Right kidney (tissue), 1 donor: ENCODE measurements at regions not wholly inside any gene's neighbourhood (a gene's known extent, or its start where the extent isn't known, plus 50 kb on each side); places are given as distances from the start of the nearest gene placed in this dataset.
"Not testable (repeated sequence)": the region's sequence is repeated elsewhere in the genome, so short reads cannot be mapped to it uniquely, and the experiment has no call there.

Experiments used
- DNase-seq: peaks from one replicate; pipeline ENCODE4 v3.0.0-alpha.2; 2016

DNA sequence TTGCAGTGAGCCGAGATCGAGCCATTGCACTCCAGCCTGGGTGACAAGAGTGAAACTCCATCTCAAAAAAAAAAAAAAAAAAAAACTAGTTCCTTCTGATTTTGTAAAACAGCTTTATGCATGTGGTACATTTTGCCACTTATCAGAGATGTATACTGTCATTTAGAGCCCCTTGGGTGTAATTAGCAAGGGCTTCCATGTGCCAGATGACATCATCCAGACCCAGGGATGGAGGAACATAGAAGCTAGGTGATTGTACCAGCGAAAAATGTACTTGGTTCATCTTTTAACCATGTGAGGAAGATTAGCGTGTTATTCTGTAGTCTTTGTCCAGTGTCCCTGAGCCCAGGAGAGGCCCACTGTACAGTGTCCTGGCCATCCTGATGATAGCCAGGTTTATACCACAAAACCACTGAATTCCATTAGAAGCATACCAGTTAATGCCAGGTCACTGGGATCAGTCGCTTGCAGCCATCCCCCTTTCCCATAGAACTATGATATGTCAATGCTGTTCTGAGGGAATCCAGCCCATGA is 239.3 kb upstream of the SGCD start:
- DNase-seq, result no peak

DNA sequence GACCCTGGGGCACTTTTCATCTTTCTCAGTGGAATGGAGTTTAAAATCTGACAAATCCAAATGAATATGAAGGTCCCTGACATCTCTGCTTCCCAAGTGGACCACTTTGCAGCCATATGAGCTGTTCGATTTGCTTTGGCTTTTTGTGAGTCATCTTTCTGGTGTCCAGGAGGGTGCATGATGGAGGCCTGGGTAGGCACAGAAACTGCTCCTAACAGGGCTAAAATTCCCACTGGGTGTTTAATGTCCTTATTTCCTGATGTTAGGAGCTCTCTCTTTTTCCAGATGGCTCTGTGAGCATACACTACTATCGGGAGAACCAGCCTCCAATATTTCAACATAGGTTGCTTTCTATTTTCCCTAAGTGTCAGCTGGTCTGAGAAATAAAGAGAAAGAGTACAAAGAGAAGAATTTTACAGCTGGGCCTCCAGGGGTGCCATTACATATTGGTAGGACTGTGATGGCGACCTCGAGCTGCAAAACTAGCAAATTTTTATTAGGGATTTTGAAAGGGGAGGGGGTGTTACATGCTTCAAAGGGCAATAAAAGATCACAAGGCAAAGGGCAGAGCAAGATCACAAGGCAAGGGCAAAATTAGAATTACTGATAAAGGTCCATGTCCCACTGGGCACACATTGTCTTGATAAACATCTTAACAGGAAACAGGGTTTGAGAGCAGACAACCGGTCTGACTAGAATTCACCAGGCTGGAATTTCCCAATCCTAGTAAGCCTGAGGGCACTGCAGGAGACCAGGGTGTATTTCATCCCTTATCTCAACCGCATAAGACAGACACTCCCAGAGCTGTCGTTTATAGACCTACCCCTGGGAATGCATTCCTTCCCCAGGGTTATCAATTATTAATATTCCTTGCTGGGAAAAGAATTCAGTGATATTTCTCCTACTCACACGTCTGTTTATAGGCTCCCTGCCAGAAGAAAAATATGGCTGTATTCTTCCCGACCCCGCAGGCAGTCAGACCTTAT is 236.7 kb upstream of the SGCD start:
- not testable (repeated sequence) for DNase-seq

DNA sequence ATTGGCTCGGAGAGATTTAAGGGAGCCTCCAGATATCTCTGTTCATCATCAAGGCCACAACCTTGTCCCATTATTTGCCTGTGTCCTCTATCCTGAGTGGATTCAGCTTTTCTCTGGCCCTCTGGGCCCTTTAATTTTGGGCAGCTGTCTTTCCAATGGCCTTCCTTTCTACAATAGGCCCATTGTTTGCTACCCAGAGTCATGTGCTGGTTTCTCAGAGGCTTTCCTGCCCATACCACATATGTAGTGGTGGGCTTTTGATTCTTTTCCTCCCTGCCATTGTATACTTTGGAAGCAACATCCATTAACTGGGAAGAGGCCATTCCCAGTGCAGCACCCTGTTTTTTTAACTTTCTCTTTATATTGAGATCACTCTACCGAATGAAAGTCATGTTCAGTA is 233.9 kb upstream of the SGCD start:
- no peak for DNase-seq

DNA sequence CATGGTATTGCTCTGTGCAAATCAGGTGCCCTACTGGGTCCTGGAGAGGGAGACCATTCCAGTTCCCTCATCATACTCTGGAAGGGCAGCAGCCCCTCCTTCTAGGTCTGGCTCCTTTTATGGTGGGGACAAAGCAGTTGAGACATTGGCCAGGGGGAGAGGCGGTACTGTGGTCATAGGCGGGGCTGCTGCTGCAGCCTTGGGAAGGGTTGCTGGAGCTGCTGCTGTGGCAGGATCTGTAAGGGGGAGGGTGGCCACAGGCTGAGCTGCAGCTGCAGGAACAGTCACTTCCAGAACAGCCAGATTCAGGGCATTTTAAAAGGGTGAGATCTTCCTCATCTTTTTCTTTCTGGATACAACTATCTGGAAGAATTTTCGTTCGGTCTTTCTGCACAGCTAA is 233.0 kb upstream of the SGCD start:
- no peak for DNase-seq

DNA sequence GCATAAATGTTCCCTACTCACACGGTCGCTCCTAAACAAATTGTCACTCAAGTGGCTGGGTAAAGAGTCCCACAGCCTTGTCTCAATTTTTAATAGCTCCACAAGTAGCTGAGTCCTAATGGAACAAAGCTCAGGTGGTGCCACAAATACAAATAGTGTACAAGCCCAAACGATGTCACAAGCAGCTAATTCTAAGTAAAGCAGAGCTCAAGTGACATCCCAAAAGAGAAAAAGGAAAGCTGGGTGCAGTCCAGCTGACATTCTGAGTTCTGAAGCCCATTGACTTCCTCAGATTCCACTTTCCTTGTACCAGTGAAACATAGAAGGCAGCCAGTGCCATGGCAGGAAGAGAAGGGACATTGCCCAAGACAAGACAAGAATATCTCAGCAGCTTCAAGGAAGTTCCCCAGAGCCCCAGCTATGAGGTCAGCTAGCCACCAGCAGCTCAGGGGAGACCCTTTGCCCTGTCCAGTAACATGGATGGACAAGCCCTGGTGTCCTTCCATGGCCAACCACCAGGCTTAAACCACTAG is 231.2 kb upstream of the SGCD start:
- DNase-seq, result no peak

DNA sequence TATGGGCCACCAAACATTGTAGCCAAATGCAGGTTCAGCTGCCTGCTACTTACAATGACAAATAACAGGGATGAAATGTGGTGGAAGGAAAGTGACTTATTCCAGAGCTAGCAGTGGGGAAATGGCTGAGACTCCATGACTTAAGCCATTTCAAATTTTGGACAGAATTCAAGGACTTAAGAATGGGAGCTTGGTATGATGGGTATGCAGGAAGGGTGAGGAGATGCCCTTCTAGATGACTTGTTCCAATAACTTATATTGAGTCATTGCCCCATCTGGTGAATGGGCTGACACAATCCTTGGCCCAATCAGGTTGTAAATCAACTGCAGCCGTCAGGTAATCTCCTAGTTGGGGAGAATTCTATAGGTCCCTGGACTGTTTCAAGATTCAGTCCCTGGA is 230.7 kb upstream of the SGCD start:
- DNase-seq, result no peak

DNA sequence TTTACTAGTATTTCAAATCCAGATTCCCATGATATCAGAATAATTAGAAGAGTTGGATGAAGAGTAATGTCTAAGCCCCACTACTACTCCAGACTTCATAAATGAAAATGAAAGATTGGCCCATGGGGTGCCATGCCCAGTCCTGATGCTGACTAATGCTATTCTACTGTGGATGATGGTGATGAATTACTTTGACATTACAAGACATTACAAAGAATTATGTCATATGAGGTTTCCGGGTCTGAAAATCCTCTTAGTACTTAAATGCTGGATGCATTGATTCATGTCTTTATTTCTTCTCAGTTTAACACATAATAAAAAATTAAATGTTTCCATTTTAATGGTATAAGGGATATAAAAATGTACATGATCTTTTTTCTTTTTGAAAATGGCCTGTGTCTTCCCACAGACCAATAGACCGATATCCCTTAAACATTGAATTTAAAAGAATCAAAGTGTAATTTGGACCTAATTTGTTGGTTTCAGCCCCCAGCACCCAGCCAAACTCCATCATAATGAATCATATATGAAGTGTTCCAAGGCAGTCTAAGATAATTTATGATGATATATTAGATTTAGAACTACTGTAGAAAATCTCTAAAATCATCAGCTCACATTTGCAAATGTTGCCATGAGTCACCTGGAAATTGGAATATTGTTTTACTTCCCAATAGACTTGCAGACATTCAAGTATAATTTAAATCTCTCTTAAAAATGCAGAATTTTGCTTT is 223.6 kb upstream of the SGCD start:
- DNase-seq, result no peak

DNA sequence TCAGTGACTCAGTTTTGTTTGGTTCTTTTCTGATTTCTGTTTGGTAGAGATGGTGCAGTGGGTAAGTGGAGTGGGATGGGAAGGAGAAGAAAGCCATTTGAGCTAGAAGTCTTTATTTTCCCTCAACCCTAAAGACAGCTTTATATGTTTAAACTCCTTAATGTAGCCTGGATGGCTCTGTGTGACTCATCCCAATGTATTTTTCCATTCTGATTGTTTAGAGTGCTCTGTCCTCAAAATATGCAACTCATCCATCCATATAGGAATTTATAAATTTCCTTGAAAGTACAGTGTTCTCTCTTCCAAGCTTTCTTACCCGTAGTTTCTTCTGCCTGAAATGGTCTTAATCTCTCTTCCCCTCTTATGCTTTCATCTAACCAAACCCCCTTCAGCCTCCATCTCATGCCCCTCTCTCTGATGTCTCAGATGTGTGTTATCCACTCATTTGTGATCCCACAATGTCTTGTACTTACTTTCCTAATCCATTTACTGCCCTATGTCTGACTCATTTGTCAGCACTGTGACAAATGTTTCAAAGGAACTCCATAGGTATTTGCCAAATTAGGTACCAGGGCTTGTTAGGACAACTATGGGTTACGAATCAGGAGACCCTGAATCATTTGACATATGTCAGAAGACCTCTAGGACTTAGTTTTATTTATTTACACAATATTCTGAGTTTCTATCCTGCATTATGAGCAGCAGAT is 217.5 kb upstream of the SGCD start:
- DNase-seq, result no peak

DNA sequence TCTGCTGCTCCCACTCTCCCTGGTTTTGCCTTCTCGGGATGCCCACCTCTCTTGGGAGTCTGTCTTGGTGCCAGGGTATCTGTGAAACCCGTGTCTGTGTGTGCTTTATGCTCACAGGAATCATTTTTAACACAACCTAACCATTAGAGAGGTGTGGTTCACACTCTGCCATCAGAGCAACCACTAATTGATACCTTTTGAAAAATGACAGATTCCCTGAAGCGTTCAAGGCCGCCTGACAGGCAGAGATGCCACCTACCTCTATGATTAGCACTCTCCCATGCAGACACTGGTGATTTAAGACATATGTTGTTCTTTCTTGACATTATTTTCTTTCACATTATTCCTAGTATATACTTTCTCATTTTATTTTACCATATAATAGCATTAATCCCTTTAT is 207.3 kb upstream of the SGCD start:
- no peak for DNase-seq

DNA sequence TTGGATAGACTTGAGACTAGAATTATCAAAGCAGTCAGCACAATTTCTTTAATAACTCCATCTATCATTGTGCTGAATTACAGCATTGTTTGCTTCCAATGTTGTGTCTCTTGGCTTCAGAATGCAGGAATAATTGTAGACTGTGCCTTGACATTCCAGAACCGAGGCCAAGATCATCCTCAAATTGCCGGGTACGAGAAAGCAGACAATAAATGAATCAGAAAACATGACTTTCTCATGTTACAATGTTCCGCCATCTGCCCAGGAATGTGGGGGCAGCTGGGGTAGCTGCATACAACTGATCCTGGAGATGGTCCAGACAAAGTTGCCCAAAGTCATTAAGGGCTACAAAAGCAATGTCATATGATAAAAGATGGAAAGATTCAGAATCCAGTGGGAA is 206.2 kb upstream of the SGCD start:
- no peak for DNase-seq

DNA sequence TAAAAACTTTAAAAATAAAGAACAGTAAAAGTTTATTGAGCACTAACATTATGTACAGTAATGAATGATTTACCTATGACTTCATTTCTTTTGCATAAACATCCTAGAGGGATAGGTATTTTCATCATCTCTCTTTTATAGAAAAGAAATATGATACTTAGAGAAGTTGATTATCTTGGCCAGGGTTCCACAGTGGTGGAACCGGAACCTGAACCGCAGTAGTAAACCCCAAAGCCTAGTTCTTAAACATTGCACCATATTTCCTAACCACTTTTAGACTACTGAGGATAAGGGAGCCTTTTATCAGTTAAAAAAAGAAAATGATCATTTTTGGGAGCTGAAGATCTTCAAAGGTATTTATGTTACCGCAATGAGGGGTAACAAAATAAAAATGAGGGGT is 205.7 kb upstream of the SGCD start:
- no peak for DNase-seq

DNA sequence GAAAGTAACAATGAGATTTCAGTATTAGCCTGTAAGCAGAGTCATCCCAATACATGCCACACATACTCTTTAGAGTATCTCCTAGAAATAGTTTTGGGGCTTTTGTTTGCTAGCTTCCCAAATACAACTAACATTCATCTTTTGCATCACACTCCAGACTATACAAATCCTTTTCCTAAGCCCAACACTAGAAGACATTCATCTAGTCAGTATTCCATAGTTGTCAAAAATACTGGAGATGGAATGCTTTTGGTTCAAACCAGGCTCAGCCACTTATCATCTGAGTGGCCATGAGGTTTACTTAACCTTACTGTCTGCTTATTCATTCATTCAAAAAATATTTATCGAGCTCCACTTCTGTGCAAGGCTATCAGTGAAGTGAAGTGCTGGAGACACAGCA is 205.1 kb upstream of the SGCD start:
- no peak for DNase-seq

DNA sequence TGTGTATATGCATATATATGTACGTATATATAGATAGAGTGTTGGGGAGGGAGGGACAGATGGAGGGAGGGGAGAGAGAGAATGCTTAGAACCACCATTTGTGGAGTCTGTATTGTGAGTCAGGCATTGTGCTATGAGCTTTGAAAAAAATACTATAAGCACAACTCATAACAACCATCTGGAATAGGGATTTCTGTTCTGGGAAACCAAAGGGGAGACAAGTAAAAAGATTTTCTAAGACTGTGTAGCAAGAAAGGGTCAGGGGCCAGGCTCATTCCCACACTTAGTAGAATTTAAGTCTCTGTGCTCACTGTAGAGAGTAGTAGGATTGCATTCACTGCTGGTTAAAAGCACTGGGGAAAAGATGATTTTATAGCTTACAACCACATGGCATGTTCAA is 202.3 kb upstream of the SGCD start:
- DNase-seq, result no peak

DNA sequence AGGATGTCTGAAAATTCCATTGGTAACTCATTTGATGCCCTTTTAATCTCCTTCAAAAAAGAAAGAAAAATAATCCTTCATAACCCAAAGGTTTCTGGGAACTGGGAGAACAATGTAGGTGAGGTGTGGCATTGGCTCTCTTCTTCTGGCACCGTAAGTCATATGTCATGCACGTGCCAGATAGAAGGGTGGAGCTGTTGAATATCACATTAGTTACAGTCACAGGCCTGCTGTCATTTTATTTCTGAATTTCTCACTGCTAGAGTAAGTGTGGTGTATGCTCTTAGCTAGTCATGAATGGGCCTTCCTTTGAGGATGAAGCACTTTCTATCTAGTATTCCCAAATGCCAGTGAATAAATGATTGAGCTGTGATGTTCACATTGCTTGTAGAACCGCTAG is 201.8 kb upstream of the SGCD start:
- DNase-seq, result no peak

DNA sequence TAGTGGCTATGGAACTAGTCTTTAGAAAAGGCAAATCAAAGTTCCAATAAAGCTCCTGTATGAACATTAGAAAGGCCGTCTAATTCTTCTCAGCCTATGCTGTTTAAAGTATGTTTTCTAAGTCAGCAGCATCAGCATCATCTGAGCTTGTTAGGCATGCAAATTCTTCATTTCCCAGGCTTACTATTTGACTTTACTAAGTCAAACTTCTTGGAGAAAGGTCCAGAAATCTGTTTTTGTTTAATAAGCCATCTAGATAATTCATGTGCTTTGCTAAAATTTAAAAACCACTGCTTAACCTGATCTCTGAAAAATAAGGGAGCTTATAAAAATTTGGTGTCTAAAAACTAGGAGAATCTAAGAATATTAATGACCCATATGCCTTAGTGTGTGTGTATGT is 200.2 kb upstream of the SGCD start:
- no peak for DNase-seq

DNA sequence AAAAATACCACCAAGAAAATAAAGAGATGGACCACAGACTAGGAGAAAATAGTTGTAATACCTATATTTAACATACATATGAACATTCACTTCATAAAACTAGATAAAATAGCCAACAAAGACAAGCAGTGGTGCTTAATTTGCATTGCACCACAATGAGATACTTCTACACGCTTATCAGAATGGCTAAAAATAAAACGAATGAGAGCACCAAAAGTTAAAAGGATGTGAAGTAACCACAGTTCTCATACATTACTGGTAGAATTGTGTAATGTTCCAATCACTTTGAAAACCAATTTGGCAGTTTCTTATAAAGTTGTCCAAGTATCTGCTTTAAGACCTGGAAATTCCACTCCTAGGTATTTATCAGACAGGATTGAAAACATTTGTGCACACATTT is 198.9 kb upstream of the SGCD start:
- no peak for DNase-seq

DNA sequence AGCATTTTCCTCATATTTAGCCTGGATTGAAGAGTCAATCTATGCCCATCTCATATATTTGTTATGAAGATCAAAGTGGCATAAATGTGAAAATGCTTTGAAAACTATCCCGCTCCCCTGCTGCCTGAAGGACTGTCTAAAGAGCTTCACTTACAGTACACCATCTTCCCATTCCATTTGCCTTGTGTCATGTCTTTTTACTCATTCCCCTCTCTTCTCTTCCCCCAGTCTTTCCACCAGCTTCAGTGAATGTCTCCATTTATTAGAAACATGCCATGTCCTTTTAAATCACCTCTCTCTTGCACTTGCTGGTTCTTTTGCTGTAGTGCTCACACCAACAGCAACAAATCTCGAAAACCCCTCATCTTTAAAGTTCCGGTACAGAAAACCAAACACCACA is 192.7 kb upstream of the SGCD start:
- DNase-seq, result no peak

DNA sequence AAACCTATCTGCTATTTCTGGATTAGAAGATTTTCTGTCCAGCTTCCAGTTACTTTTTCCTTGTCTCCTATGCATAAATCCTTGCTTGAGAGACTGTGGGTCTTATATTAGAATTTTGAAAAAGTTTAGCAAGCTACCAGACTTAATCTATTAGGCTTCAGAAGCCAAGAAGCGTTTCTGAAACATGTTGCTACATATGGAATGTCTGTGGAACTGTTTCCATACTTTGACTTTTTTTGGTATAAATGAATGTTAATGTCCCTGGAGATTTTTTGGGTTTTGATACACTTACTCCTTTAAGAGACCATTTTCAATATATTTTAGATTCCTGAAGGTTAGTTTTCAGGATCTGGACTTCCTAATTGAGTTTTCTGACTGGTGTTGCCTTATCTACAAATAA is 191.4 kb upstream of the SGCD start:
- no peak for DNase-seq

DNA sequence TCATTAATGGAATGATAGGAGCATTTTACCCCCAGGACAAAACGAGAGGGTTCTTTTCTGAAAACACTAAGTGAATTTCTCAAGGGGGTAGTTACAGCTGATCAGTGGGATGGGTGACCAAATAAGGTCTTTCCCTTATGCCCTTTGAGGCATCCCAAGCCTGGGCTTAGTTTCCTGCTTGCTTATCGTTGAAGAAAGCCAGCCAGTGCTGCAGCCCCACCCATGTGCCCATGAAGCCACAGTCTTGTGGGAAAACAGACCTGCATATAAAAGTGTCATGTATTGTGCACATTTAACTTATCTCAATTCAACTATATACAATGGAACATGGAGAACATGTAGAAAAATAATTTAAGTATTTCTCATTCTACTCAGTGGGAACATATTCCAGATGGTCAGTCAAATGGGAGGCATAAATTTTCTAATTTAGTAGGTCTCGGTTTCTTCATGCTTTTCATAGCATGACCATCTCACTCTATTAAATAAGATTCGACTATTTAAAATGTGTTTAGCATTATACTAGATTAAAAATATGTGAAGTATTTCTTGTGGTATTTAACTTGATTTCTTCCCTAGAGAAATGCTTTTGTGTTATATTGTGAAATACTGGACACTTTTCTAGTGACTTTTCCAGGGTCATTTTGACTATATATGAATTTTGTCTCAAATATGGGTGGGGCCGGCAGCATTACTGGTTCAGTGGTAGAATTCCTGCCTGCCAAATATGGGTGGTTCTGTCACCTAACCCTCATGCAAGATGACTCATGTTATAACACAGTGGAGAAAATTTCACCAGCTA is 189.7 kb upstream of the SGCD start:
- no peak for DNase-seq

DNA sequence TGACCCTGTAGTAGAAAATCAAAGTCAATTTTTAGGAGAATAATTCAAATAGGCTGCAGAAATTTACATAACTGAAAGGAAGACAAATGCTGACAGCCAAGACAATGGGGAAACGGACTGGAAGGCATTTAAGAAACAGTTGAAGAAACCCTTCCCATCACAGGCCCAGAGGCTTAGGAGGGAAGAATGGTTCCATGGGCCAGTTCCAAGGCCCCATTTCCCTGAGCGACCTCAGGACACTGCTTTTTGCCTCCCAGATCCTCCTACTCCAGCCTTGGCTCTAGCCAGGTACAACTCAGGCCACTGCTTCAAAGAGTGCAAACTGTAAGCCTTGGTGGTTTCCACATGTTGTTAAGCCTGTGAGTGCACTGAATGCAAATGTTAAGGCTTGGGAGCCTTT is 184.1 kb upstream of the SGCD start:
- DNase-seq, result no peak

DNA sequence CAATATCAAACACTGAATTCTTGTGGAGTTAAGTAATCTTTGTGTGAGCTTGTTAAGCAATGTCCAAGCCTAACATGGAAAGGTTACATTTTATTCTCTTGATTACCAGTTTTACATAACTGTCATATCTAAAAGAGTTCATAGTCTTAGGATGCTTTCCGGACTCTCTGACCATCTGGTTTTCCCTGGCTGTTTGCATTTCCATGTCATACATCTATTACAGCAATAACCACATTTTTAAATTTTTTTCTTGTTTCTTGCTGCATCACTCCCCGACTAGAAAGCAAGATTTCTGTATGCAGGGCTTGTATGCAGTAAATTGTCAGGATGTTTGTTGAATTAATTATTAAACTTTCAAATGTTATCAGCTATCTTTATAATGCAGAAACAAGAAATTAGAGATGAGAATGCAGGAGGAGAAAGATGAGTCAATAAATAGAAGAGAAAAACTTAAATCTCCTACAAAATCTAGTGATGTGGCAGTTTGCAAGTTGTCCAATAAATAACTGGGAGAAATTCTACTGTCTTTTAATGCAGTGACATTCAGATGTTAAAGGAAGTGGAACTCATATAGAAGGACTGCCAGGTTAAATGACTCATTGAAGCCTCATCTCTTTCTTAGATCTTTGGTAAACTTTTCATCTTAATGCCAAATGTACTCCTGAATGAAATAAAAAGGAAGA is 179.6 kb upstream of the SGCD start:
- no peak for DNase-seq
